SU-DHL-6 (cell line): ENCODE measurements at regions not wholly inside any gene's neighbourhood (a gene's known extent, or its start where the extent isn't known, plus 50 kb on each side); places are given as distances from the start of the nearest gene placed in this dataset.

Source experiments
- H2AFZ ChIP-seq: fragments of 200-600 bp; sonication (generic); 2 replicates; pipeline ENCODE4 v1.6.1; 2014; ENCODE audit warnings: low read depth, mild to moderate bottlenecking, moderate library complexity, mixed read lengths, antibody characterized with exemption, low read length; ENCODE audit not compliant: severe bottlenecking
- H3F3A ChIP-seq: fragments of 200-600 bp; shearing (Covaris generic); 2 replicates; pipeline ENCODE4 v1.6.0; 2016; ENCODE audit warnings: antibody characterized with exemption, mild to moderate bottlenecking; ENCODE audit not compliant: insufficient read depth
- H3K27ac ChIP-seq: fragments of 200-600 bp; sonication (generic); 2 replicates; pipeline ENCODE4 v1.5.1; 2016; ENCODE audit warnings: low read depth, mild to moderate bottlenecking, low read length, moderate library complexity, mixed read lengths
- H3K27me3 ChIP-seq: fragments of 200-600 bp; sonication (generic), shearing (Covaris generic); 2 replicates; pipeline ENCODE4 v1.6.0; 2014; ENCODE audit warnings: mild to moderate bottlenecking, low read length
- H3K36me3 ChIP-seq: fragments of 200-600 bp; sonication (generic); 2 replicates; pipeline ENCODE4 v1.6.1; 2014; ENCODE audit warnings: mild to moderate bottlenecking, low read length, mixed read lengths
- H3K4me2 ChIP-seq: fragments of 300-600, 200-600 bp; shearing (Covaris generic), sonication (generic); 2 replicates; pipeline ENCODE4 v1.6.0; 2014; ENCODE audit warnings: low read length, low read depth, mild to moderate bottlenecking; ENCODE audit not compliant: poor library complexity, severe bottlenecking
- H3K4me3 ChIP-seq: fragments of 200-600 bp; sonication (generic); 2 replicates; pipeline ENCODE4 v1.5.1; 2014; ENCODE audit warnings: antibody characterized with exemption, low read length, mild to moderate bottlenecking, mixed read lengths; ENCODE audit not compliant: insufficient read depth, poor library complexity, severe bottlenecking
- H3K79me2 ChIP-seq: fragments of 200-600 bp; sonication (generic); 2 replicates; pipeline ENCODE4 v1.6.1; 2014; ENCODE audit warnings: mild to moderate bottlenecking, low read length, moderate library complexity; ENCODE audit not compliant: insufficient read depth
- H3K9ac ChIP-seq: fragments of 200-600 bp; sonication (generic); 2 replicates; pipeline ENCODE4 v1.7.0; 2014; ENCODE audit warnings: mild to moderate bottlenecking, low read length
- H3K9me2 ChIP-seq: fragments of 200-600 bp; sonication (generic); replicated peaks from 2 replicates; pipeline ENCODE4 v1.6.1; 2014; ENCODE audit warnings: low read length; ENCODE audit not compliant: insufficient read depth
- H3K9me3 ChIP-seq: fragments of 200-600 bp; sonication (generic); 2 replicates; pipeline ENCODE4 v1.6.1; 2014; ENCODE audit warnings: low read length, mixed read lengths; ENCODE audit not compliant: insufficient read depth
- H4K20me1 ChIP-seq: fragments of 200-600 bp; sonication (generic); 2 replicates; pipeline ENCODE4 v1.6.1; 2014; ENCODE audit warnings: low read depth, mild to moderate bottlenecking, antibody characterized with exemption, low read length, moderate library complexity, mixed read lengths
- EZH2phosphoT487 ChIP-seq: fragments of 200-600 bp; sonication (generic), shearing (Covaris generic); conservative IDR thresholded peaks from 2 replicates; pipeline ENCODE4 v1.6.1; 2018; ENCODE audit warnings: mild to moderate bottlenecking, antibody characterized with exemption, low read length, moderate library complexity, mixed read lengths
- TF ChIP-seq, protein P1 (sequence below): fragments of 200-600 bp; sonication (generic); IDR thresholded peaks from one replicate; pipeline ENCODE4 v1.5.1; 2017; ENCODE audit warnings: antibody characterized with exemption, mild to moderate bottlenecking, low read length, moderate library complexity; ENCODE audit not compliant: insufficient read depth, poor library complexity, severe bottlenecking

- H3K27me3 ChIP-seq, result no peaks in the 10 kb centered on the region
- TF ChIP-seq EZH2phosphoT487, result no peak
- no peaks in the 10 kb centered on the region for H4K20me1 ChIP-seq
- no peaks in the 10 kb centered on the region for H3K79me2 ChIP-seq
- H3K9me3 ChIP-seq, result no peaks in the 10 kb centered on the region
- no peaks in the 10 kb centered on the region for H3K9me2 ChIP-seq
- H3K36me3 ChIP-seq, result no peaks in the 10 kb centered on the region
- no peaks in the 10 kb centered on the region for H3F3A ChIP-seq
- H3K27ac ChIP-seq, result no peak overlapping the region
- no peak overlapping the region for H3K4me2 ChIP-seq
- no peak overlapping the region for H3K4me3 ChIP-seq
- H3K9ac ChIP-seq, result no peak overlapping the region
- H2AFZ ChIP-seq, result no peak overlapping the region
These were observed 331.1 kb upstream of the B3GAT1 start for GRCh38 chr11:134742956-134743819.

- H3K27ac ChIP-seq, result no peak overlapping the region
- no peaks in the 10 kb centered on the region for H3K9me3 ChIP-seq
- no peaks in the 10 kb centered on the region for H3K9me2 ChIP-seq
- no peaks in the 10 kb centered on the region for H4K20me1 ChIP-seq
- TF ChIP-seq EZH2phosphoT487, result no peak
- TF ChIP-seq, protein P1, sequence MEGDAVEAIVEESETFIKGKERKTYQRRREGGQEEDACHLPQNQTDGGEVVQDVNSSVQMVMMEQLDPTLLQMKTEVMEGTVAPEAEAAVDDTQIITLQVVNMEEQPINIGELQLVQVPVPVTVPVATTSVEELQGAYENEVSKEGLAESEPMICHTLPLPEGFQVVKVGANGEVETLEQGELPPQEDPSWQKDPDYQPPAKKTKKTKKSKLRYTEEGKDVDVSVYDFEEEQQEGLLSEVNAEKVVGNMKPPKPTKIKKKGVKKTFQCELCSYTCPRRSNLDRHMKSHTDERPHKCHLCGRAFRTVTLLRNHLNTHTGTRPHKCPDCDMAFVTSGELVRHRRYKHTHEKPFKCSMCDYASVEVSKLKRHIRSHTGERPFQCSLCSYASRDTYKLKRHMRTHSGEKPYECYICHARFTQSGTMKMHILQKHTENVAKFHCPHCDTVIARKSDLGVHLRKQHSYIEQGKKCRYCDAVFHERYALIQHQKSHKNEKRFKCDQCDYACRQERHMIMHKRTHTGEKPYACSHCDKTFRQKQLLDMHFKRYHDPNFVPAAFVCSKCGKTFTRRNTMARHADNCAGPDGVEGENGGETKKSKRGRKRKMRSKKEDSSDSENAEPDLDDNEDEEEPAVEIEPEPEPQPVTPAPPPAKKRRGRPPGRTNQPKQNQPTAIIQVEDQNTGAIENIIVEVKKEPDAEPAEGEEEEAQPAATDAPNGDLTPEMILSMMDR, result no peak
- no peaks in the 10 kb centered on the region for H3K79me2 ChIP-seq
- no peak overlapping the region for H2AFZ ChIP-seq
- no peak overlapping the region for H3K9ac ChIP-seq
- no peaks in the 10 kb centered on the region for H3K36me3 ChIP-seq
- no peaks in the 10 kb centered on the region for H3K27me3 ChIP-seq
- H3K4me2 ChIP-seq, result no peak overlapping the region
- no peak overlapping the region for H3K4me3 ChIP-seq
- H3F3A ChIP-seq, result no peaks in the 10 kb centered on the region
These were observed 330.2 kb upstream of the B3GAT1 start for GRCh38 chr11:134742224-134742612.

- no peak overlapping the region for H3K27ac ChIP-seq
- no peak overlapping the region for H3K4me3 ChIP-seq
- H3F3A ChIP-seq, result no peaks in the 10 kb centered on the region
- H3K79me2 ChIP-seq, result no peaks in the 10 kb centered on the region
- H3K4me2 ChIP-seq, result no peak overlapping the region
- no peaks in the 10 kb centered on the region for H3K36me3 ChIP-seq
- TF ChIP-seq, protein P1, result no peak
- no peak for TF ChIP-seq EZH2phosphoT487
- H3K27me3 ChIP-seq, result no peaks in the 10 kb centered on the region
- no peaks in the 10 kb centered on the region for H4K20me1 ChIP-seq
- H3K9ac ChIP-seq, result no peak overlapping the region
- no peaks in the 10 kb centered on the region for H3K9me2 ChIP-seq
- H3K9me3 ChIP-seq, result no peaks in the 10 kb centered on the region
- H2AFZ ChIP-seq, result no peak overlapping the region
These were observed 329.6 kb upstream of the B3GAT1 start for GRCh38 chr11:134741453-134742223.
